ENCODE measurements at regions not wholly inside any gene's neighbourhood (a gene's known extent, or its start where the extent isn't known, plus 50 kb on each side); places are given as distances from the start of the nearest gene placed in this dataset.

- Histone ChIP-seq H2AFZ (no peak overlapping the region), H3K27me3 (no peaks in the 10 kb centered on the region), H3K9me3 (ENCODE audit: low read depth) (no peaks in the 10 kb centered on the region), H3K36me3 (replicated peaks; ENCODE audit: insufficient read depth, low read depth) (no peaks in the 10 kb centered on the region), H3K4me2 (no peak overlapping the region), H4K20me1 (ENCODE audit: insufficient read depth, poor library complexity, severe bottlenecking) (peaks cover 2% of the 10 kb centered on the region), H3K4me1 (ENCODE audit: insufficient read depth) (no peaks in the 10 kb centered on the region), H3K79me2 (no peaks in the 10 kb centered on the region), H3K4me3 (no peak overlapping the region), H3K9me2 (replicated peaks; ENCODE audit: insufficient read depth) (no peaks in the 10 kb centered on the region), H3K27ac (no peak overlapping the region)
- DNase-seq (ENCODE audit: low spot score): no peak
- 87% methylated on average over 13 of the region's 13 CpGs for WGBS (ENCODE audit: low lambda C conversion rate, missing lambda C conversion rate)
- TF ChIP-seq CTCF (IDR thresholded peaks at IDR 0.05; ENCODE audit: poor library complexity) (no peak), EZH2phosphoT487 (IDR thresholded peaks at IDR 0.05; ENCODE audit: low read depth, severe bottlenecking, unreplicated experiment) (no peak), EZH2 (IDR thresholded peaks at IDR 0.05; ENCODE audit: borderline replicate concordance) (no peak)
Measured at GRCh38 chr16:85265161-85265784, 153.0 kb upstream of the CIBAR2 start.

- H4K20me1 ChIP-seq (ENCODE audit: insufficient read depth, poor library complexity, severe bottlenecking): peaks cover 2% of the 10 kb centered on the region
- H3K27me3 ChIP-seq: no peaks in the 10 kb centered on the region
- no peaks in the 10 kb centered on the region for H3K9me2 ChIP-seq (replicated peaks; ENCODE audit: insufficient read depth)
- H3K4me2 ChIP-seq: no peak overlapping the region
- H3K36me3 ChIP-seq (replicated peaks; ENCODE audit: insufficient read depth, low read depth): no peaks in the 10 kb centered on the region
- no peak for TF ChIP-seq EZH2phosphoT487 (IDR thresholded peaks at IDR 0.05; ENCODE audit: low read depth, severe bottlenecking, unreplicated experiment)
- no peak for TF ChIP-seq EZH2 (IDR thresholded peaks at IDR 0.05; ENCODE audit: borderline replicate concordance)
- TF ChIP-seq CTCF (IDR thresholded peaks at IDR 0.05; ENCODE audit: poor library complexity): no peak
- WGBS (ENCODE audit: low lambda C conversion rate, missing lambda C conversion rate): 89% methylated on average over 11 of the region's 11 CpGs
- H2AFZ ChIP-seq: no peak overlapping the region
- H3K4me3 ChIP-seq: no peak overlapping the region
- H3K79me2 ChIP-seq: no peaks in the 10 kb centered on the region
- no peak for DNase-seq (ENCODE audit: low spot score)
- no peaks in the 10 kb centered on the region for H3K9me3 ChIP-seq (ENCODE audit: low read depth)
- no peak overlapping the region for H3K27ac ChIP-seq
- H3K4me1 ChIP-seq (ENCODE audit: insufficient read depth): no peaks in the 10 kb centered on the region
Measured at GRCh38 chr16:85265810-85266209, 153.5 kb upstream of the CIBAR2 start.

- no peak overlapping the region for H3K27ac ChIP-seq
- H3K4me2 ChIP-seq: no peak overlapping the region
- H3K4me3 ChIP-seq: no peak overlapping the region
- no peaks in the 10 kb centered on the region for H3K36me3 ChIP-seq (replicated peaks; ENCODE audit: insufficient read depth, low read depth)
- WGBS (ENCODE audit: low lambda C conversion rate, missing lambda C conversion rate): 74% methylated on average over 12 of the region's 18 CpGs
- H3K9me2 ChIP-seq (replicated peaks; ENCODE audit: insufficient read depth): no peaks in the 10 kb centered on the region
- no peaks in the 10 kb centered on the region for H3K79me2 ChIP-seq
- H3K27me3 ChIP-seq: no peaks in the 10 kb centered on the region
- no peaks in the 10 kb centered on the region for H3K4me1 ChIP-seq (ENCODE audit: insufficient read depth)
- H2AFZ ChIP-seq: no peak overlapping the region
- H4K20me1 ChIP-seq (ENCODE audit: insufficient read depth, poor library complexity, severe bottlenecking): peaks cover 2% of the 10 kb centered on the region
- no peaks in the 10 kb centered on the region for H3K9me3 ChIP-seq (ENCODE audit: low read depth)
- TF ChIP-seq CTCF (IDR thresholded peaks at IDR 0.05; ENCODE audit: poor library complexity): no peak
- no peak for TF ChIP-seq EZH2phosphoT487 (IDR thresholded peaks at IDR 0.05; ENCODE audit: low read depth, severe bottlenecking, unreplicated experiment)
- no peak for TF ChIP-seq EZH2 (IDR thresholded peaks at IDR 0.05; ENCODE audit: borderline replicate concordance)
- DNase-seq (ENCODE audit: low spot score): no peak
Measured at GRCh38 chr16:85266857-85267256, 154.6 kb upstream of the CIBAR2 start.

All from hepatocyte (in vitro differentiated cells).